ENCODE measurements at regions not wholly inside any gene's neighbourhood (a gene's known extent, or its start where the extent isn't known, plus 50 kb on each side); places are given as distances from the start of the nearest gene placed in this dataset.

DNA sequence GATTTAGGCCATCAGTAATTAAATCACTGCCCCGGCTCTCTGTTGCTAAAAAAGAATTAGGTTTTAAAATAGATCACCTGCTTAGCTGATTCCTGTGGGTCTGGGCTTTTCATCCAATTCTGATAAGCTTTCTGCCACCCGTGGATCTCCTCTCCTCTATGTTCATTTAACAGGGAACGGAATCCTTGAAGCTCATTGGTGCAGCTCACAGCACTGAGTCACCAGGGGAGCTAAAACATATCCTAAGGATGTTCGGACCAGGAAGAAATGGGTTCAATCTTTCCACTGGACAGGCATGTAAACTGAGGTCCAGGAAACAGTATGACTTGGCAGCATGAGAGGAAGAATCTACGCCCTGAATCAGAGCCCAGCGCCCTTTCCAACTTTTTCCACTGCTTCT is 267.1 kb upstream of the GRIA1 start:
- H3K4me1 ChIP-seq = no peaks in the 10 kb centered on the region

DNA sequence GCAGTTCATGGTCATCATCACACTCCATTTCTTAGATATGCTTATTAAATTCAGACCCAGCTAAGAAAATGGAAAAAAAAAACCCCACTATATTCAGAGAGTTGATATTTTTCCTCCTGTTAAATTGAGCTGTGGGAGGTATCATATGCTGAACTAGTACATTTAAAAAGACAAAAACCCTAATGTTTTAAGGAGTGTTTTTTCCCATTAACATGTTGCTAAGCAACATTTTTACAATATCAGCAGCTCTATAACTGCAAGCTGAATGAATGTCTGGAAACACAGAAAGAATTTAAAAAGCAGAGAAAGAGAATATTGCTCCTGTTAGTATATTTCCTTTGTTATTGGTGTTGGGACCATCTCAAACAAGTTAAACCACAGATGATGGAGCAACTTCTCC is 265.8 kb upstream of the GRIA1 start:
- H3K4me1 ChIP-seq = no peaks in the 10 kb centered on the region
- H3K27me3 ChIP-seq = no peaks in the 10 kb centered on the region
- no peaks in the 10 kb centered on the region for H3K9me3 ChIP-seq
- ATAC-seq = no peak
- H3K36me3 ChIP-seq = no peaks in the 10 kb centered on the region
- H3K4me3 ChIP-seq = no peak overlapping the region
- TF ChIP-seq POLR2AphosphoS5 (IDR thresholded peaks at IDR 0.05) (no peak), EP300 (IDR thresholded peaks at IDR 0.05) (no peak), POLR2A (IDR thresholded peaks at IDR 0.05) (no peak)
- TF ChIP-seq, protein P1, sequence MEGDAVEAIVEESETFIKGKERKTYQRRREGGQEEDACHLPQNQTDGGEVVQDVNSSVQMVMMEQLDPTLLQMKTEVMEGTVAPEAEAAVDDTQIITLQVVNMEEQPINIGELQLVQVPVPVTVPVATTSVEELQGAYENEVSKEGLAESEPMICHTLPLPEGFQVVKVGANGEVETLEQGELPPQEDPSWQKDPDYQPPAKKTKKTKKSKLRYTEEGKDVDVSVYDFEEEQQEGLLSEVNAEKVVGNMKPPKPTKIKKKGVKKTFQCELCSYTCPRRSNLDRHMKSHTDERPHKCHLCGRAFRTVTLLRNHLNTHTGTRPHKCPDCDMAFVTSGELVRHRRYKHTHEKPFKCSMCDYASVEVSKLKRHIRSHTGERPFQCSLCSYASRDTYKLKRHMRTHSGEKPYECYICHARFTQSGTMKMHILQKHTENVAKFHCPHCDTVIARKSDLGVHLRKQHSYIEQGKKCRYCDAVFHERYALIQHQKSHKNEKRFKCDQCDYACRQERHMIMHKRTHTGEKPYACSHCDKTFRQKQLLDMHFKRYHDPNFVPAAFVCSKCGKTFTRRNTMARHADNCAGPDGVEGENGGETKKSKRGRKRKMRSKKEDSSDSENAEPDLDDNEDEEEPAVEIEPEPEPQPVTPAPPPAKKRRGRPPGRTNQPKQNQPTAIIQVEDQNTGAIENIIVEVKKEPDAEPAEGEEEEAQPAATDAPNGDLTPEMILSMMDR (IDR thresholded peaks at IDR 0.05) = no peak
- no peak overlapping the region for H3K27ac ChIP-seq

More for the DNA sequence above, 267.1 kb upstream of the GRIA1 start:
- no peak overlapping the region for H3K27ac ChIP-seq
- peaks cover 0 to 7% (median 0%) of the 10 kb centered on the region in 3 donors for H3K9me3 ChIP-seq
- no peaks in the 10 kb centered on the region for H3K36me3 ChIP-seq
- ATAC-seq = no peak
- H3K4me3 ChIP-seq = no peak overlapping the region
- TF ChIP-seq EP300 (IDR thresholded peaks at IDR 0.05) (no peak), POLR2A (IDR thresholded peaks at IDR 0.05) (no peak), POLR2AphosphoS5 (IDR thresholded peaks at IDR 0.05) (no peak)
- TF ChIP-seq, protein P1 (IDR thresholded peaks at IDR 0.05) = no peak
- 65 to 70% methylated on average over 2 to 5 of the region's 6 CpGs for WGBS, 2 donors (ENCODE audit: low coverage in 1 of 2)
- no peaks in the 10 kb centered on the region for H3K27me3 ChIP-seq

DNA sequence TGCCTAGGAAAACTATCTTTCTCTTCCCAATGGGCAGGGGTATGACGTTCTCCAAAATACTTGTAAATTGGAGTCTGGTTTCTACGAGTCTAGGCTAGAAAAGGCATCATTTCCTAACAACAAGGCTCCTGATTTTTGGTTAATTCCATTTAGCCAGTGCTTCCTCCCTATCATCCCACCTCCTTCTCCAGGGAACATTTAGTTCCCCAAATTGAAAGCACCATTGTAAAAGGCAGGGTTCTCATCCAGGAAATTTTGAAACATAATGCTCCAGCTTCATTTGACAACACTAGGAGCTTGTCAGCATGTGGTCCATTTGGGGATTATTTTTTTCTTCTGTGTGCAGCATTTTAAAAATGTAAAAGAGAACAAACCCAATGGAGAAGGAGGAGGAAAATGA is 256.5 kb upstream of the GRIA1 start:
- TF ChIP-seq, protein P1 (IDR thresholded peaks at IDR 0.05) = no peak
- TF ChIP-seq POLR2AphosphoS5 (IDR thresholded peaks at IDR 0.05) = no peak
- no peak for TF ChIP-seq POLR2A (IDR thresholded peaks at IDR 0.05)
- no peak for TF ChIP-seq EP300 (IDR thresholded peaks at IDR 0.05)
- Histone ChIP-seq H3K4me3 (no peak overlapping the region), H3K27me3 (no peaks in the 10 kb centered on the region), H3K36me3 (no peaks in the 10 kb centered on the region), H3K4me1 (no peaks in the 10 kb centered on the region), H3K27ac (no peak overlapping the region), H3K9me3 (no peaks in the 10 kb centered on the region)
- no peak for ATAC-seq
- WGBS, 2 donors (ENCODE audit: low coverage in 1 of 2) = 62 to 73% methylated on average over 2 of the region's 2 CpGs

- TF ChIP-seq EP300 (IDR thresholded peaks at IDR 0.05) = no peak
- TF ChIP-seq POLR2A (IDR thresholded peaks at IDR 0.05) = no peak
- TF ChIP-seq, protein P1 (IDR thresholded peaks at IDR 0.05) = no peak
- no peak for TF ChIP-seq POLR2AphosphoS5 (IDR thresholded peaks at IDR 0.05)
- WGBS, 2 donors (ENCODE audit: low coverage in 1 of 2) = 62 to 71% methylated on average over 3 of the region's 3 CpGs
Observed at GRCh38 chr5:153236319-153236718, 254.2 kb upstream of the GRIA1 start.

GRCh38 chr5:153237671-153238332 is 252.7 kb upstream of the GRIA1 start:
- Histone ChIP-seq H3K9me3 (no peaks in the 10 kb centered on the region), H3K4me1 (no peaks in the 10 kb centered on the region), H3K36me3 (no peaks in the 10 kb centered on the region), H3K27ac (no peak overlapping the region), H3K27me3 (no peaks in the 10 kb centered on the region), H3K4me3 (no peak overlapping the region)
- no peak for ATAC-seq
- 43% methylated on average over 1 of the region's 1 CpG; no CpG with 5 or more reads in 1 of the 2 donors for WGBS, 2 donors (ENCODE audit: low coverage in 1 of 2)
- TF ChIP-seq, protein P1 (IDR thresholded peaks at IDR 0.05) = no peak
- no peak for TF ChIP-seq EP300 (IDR thresholded peaks at IDR 0.05)
- no peak for TF ChIP-seq POLR2A (IDR thresholded peaks at IDR 0.05)
- no peak for TF ChIP-seq POLR2AphosphoS5 (IDR thresholded peaks at IDR 0.05)

More at GRCh38 chr5:153236319-153236718, 254.2 kb upstream of the GRIA1 start:
- H3K9me3 ChIP-seq = no peaks in the 10 kb centered on the region
- no peak for ATAC-seq
- H3K4me1 ChIP-seq = no peaks in the 10 kb centered on the region
- no peak overlapping the region for H3K27ac ChIP-seq
- H3K36me3 ChIP-seq = no peaks in the 10 kb centered on the region
- no peaks in the 10 kb centered on the region for H3K27me3 ChIP-seq
- no peak overlapping the region for H3K4me3 ChIP-seq
